HG03066 (cell line): ENCODE measurements at regions not wholly inside any gene's neighbourhood (a gene's known extent, or its start where the extent isn't known, plus 50 kb on each side); places are given as distances from the start of the nearest gene placed in this dataset.

Source experiments
- ATAC-seq: cut with Tn5 transposase; IDR thresholded peaks from one replicate; pipeline ENCODE4 v1.9.1; 2021; ENCODE audit warnings: low read depth; ENCODE audit not compliant: unreplicated experiment

DNA sequence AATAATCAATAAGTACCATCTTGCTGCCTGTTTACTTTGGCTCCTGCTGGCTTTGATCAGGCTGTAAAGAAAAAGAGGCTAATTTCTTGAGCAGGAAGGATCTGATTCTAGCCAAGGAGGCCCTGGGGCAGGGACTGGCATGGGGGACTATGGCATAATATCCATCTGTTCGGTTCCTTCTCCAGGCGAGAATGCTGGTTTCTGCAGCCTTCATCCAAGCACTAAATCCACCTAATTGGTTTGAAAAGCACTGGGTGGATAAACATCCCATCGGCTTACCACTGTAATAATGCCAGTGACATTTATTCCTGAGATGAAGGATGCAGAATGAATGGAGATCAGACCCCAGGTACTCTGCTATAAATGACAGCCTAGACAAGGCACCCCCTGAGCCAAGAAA is 180.0 kb upstream of the ASIC2 start:
- no peak for ATAC-seq

DNA sequence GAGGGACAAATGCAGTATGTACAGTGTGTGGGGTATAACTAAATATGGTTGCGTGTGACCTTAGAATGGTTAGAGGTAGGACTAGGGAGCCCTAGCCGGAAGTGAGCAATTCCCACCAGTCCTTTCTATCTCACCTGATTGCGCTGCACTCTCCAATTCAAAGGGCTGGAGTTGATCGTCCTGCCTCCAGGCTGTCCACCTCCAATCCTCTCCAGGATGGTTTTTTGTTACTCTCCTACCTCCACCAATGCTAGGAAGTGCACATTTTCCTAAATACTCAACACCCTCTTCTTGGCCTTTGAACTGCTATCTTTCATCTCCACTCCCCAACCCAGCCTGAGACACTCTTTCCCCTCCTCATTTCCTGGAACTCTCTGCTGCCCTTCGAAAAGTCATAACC is 181.7 kb upstream of the ASIC2 start:
- no peak for ATAC-seq

DNA sequence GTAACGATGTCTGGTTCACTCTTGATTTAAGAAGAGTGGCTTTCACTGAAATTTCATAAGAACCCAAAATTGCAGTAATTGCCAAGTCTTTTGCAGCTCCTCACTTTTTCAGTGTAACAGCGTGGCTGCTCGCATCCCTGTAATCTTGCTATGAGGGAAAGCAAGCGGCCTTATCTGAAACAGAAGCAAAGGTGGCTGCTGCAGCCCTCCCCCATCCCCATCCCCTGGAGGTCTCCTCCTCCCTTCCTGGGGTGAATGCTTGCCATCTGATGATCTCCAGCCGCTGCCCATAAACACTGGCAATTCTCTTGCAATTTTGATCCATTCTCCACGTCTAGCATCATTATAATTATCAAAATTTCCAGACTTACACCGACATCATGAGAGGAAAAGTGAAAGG is 182.5 kb upstream of the ASIC2 start:
- ATAC-seq, result no peak

DNA sequence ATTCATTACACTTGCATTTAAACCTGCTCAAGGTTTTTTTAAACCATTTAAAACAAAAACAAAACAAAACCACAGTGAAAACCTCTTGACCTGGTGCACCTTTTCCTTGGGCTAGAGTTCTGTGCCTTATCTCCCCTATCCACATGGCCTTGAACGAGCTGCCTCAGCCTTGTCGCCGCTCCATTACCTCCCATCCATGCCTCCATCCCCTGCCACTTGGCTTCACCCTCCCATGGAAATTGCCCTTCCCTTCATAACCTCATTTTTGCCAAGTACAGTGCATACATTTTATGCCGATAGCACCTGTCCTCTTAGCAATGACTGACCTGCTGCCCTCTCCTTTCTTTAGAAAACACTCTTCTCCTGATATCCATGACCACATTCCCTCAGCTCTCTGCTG is 188.6 kb upstream of the ASIC2 start:
- no peak for ATAC-seq

DNA sequence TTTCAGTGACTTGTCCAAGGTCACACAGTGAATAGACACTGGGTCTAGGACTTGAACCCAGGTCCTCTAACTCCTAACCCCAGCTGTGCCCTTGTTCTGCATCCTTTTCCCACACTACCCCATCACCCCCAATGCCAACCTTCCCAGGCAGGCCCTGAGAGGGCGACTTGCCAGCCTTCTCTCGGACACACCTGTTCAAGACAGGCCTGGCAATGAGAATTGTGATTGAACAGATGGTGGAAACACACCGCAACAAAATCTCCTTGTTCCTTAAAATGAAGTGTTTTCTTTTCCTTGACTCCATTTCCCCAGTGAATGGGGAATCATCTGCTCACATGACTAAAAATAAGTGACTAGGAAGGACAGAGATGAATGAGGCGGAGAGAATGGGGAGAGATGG is 189.5 kb upstream of the ASIC2 start:
- no peak for ATAC-seq

DNA sequence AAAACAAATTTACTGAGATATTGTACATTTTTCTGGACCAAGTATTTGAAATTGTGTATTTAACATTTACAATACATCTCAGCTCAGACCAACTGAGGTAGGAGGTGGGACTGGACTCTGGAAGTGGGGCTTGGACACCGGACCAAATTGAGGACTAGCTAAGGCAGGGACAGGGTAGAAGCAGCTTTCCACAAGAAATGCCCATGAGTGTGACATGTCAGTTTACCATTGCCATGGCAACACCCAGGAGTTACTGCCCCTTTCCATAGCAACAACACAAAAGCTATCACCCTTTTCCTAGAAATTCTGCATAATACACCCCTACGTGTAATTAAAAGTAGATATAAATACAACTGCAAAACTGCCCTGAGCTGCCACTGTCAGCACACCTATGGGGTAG is 191.5 kb upstream of the ASIC2 start:
- no peak for ATAC-seq

DNA sequence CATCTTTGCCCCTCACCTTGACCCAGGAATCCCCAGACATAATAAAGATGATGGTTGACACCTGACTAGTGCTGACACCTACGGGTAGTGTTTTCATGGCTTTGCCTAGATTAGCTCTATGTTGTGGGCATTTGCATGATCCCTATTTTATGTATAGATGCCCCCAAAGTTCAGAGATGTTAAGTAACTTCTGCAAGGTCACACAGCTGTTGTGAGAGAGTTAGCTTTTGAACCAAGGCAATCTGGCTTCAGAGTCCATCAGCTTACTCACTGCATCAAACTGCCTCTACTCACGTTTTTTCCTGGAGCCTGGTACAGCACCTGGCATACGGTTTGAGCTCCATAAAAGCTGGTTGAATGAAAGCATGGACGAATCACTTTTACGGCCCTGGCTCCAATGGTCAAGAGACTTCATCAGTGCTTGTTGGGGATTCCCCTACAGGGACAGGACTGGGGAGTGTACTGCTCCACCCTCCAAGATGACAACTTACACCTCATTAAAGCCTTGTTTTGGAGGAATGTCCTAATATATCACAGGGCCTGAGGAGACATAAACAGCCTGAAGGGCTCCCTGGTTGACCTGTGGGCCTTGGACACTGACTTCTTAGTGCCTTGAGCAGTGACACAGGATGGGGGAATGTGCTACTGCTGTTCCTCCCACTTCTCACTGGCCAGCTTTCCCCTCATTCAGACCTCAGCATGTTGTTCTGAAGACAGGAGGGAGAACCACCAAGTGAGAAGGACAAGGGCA is 193.2 kb upstream of the ASIC2 start:
- no peak for ATAC-seq

DNA sequence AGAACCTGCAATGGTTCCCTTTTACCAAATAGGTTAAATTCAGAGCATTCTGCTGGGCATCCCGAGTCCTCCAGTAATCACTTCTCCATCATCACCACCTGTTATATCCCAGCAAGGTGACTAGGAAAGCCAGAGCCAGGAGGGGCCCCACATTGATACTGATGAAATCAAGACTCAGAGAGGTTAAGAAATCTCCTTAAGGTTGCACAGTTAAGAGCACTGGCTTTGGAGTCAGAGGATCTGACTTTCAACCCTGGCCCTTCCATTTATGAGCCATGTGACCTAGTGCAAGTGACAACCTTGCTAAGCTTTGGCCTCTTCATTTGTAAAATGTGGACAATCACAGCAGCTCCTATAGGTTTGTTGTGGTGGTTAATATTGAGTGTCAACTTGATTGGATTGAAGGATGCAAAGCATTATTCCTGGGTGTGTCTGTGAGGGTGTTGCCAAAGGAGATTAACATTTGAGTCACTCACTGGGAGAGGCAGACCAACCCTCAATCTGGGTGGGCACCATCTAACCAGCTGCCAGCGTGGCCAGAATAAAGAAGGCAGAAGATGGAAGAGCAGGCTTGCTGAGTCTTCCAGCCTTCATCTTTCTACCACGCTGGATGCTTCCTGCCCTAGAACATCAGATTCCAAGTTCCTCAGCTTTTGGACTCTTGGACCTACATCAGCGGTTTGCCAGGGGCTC is 194.2 kb upstream of the ASIC2 start:
- no peak for ATAC-seq

DNA sequence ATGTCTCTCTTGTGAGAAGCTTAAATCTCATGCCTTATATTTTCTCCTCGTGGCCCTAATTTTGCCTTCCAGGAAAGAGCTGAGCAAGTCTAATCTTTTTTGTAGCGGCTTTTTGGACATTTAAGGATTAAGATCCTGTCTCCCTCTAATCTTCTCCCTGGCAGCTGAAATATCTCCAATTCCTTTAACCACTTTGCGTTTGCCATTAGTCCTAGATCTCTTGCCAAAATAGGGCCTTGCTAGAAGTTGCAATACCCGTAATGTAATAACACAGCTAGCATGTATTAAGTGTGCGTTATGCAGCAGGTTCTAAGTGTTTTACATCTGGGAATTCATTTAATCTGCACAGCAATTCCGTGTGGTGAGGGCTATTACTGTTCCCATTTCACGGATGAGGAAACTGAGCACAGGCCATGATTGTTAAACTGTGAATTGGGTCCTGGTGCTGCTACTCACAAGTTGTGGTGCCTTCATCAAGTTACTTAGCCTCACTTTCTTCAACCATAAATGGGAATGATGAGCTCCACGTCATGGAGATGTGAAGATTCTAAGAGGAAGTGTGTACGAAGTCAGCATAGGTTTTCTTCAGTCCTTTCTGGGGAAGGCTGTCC is 198.9 kb upstream of the ASIC2 start:
- no peak for ATAC-seq

DNA sequence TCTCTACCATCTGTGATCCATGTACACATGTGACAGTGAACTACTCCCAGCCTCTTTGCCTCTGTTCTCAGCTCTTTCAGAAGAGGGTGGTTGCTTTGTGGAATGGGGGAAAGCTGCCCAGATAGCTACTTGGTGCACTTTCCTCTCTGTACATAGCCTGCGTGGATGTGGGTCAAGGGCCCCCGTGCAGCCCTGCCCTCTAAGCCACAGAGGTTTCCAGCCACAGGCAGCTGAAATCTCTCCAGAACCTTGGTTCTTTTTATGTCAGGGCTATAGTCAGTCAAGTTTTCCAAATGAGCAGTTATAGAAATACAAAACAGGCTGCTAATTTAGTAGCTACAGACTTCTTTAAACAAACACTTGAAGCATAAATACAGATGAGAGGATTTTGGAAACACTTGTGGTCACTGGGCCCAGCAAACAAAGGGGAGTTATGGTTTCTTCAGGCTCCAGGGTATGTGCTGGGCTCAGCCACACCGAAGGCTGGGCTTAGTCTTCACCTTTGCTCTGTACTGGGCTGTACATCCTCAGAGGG is 199.7 kb upstream of the ASIC2 start:
- no peak for ATAC-seq

DNA sequence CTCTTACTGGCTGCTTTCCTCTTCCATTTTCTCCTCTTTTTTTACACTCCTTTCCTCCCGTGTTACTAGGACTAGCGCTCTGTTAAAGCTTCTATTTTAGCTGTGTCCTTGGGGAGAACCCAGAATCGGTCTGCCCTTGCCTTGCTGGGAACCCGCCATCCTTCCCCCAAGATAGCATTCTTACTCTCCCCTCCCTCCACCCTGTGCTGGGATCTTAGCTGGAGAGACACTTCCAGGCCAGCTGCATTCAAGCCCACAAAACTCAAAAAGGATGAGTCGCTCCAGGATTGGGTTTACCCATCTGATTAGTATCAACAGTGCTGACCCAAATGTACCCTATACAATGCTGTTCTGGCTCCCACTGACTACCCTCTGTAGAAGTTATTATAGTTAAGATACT is 200.5 kb upstream of the ASIC2 start:
- ATAC-seq, result no peak

DNA sequence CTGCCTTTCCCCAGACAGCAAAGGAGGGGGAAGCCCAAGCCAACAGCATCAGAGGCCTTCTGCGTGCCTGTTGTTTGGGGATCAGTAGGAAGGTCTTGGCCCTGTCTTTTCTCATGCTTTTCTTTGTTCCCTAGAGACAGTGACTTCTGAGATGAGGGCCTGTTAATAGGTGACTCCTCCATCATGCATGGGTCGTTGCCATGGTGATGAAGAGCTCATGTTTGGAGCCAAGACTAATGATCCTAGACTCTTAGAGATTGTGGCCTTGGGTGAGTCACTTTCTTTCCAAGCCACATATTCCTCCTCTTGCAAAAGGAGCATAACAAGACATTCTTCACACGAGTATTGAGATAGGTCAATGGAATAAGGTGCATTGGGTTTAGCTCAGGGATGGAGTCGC is 201.1 kb upstream of the ASIC2 start:
- no peak for ATAC-seq

DNA sequence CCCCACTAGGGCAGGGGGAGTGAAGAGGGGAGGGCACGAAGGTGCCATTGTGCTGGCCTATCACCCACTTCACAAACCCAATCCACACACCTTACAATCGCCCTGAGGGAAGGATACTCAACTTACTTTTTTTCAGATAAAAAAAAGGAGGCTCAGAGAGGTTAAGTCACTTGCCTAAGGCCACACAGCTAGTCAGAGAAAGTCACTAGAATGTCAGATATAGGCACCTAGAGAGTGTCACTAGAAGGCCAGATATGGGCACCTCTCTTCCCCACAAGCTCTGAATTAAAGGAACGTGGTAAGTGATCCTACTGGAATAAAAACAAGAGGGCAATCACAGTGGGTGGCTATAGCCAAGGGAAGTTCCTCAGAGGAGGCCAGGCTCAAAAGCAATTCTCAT is 204.5 kb upstream of the ASIC2 start:
- no peak for ATAC-seq

DNA sequence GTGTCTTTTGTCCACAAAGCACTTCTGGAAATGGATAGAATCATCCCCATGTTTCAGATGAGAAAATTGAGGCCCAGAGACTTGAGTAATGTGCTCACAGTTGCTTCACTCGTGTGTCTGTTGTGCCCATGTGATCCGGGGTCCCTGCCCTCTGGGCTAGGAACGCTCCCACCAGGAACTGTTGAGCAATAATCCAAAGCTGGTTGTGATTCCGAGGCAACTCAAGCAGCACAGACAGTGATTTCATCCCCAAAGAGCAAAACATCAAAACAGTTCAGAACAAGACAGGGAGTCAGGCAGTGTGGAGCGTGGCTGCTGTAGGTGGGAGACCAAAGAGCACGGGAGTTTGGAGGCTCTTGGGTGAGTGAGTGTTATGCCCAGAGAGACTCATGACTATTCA is 205.0 kb upstream of the ASIC2 start:
- no peak for ATAC-seq

DNA sequence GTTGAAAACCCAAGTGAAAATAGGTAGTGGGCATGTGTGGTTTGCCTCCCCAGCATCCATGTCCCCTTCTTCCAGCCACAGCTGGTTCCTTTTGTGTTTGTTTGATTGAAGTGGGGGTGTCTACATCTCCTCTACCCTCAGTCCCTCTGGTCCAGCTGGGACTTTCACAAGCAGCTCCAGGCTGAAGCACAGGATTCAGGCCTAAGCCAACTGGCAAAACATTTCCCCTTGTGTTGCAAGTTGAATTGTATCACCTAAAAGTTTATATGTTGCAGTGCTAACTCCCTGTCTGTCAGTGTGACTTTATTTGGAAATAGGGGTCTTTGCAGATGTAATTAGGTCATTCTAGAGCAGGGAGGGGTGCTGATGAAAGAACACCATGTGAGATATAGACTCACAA is 205.9 kb upstream of the ASIC2 start:
- ATAC-seq, result no peak

DNA sequence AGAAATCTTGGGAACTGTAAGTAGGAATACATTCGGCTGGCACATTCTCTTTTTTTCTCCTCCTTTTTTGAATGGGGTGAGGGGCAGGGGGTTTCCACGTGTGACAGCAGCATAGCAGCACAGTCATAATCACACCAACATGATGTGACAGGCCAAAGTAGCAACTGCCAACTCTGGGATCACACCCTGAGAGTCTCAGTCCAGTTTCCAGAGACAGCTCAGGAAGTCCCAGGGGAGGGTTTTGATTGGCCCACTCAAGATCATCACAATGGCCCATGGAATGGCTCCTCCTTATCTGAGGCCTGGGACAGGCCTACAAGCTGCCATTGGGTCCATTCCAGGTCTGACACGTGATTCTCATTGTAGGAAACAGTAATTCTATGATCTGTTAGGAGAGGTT is 207.1 kb upstream of the ASIC2 start:
- ATAC-seq, result no peak

DNA sequence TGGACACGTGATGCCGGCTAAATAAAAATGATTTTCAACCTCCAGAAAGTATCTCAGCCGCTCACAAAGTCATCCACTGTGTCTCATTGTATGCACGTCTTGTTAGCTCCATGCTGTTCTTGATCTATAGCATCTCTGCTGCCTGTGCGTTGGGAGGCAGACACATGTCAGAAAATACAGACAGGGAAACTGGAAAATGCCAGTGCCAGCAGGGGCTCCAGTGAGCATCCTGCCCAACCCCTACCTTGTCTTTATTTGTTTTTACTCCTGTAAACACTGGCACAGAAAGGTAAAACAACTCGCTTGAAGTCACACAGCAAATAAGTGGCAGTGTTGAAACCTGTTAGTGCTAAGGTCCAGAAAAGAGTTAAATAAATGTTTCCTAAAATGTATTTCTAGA is 208.1 kb upstream of the ASIC2 start:
- no peak for ATAC-seq

DNA sequence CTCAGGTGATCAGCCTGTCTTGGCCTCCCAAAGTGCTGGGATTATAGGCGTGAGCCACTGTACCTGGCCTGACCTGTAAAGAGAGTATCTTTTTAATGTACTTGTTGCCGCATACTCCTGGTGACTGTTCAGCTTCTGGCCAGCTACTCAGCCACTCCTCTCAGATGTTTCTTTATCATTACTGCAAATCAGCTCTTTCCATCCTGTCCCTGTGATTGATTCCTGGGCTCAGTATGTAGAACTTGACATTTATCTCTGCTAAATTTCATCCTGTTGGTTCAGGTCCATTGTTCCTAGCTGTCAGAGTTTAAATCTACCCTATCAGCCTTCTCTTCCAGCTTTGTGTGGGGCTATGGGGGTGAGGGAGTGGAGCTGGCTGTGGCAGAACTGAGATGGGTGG is 211.5 kb upstream of the ASIC2 start:
- no peak for ATAC-seq

DNA sequence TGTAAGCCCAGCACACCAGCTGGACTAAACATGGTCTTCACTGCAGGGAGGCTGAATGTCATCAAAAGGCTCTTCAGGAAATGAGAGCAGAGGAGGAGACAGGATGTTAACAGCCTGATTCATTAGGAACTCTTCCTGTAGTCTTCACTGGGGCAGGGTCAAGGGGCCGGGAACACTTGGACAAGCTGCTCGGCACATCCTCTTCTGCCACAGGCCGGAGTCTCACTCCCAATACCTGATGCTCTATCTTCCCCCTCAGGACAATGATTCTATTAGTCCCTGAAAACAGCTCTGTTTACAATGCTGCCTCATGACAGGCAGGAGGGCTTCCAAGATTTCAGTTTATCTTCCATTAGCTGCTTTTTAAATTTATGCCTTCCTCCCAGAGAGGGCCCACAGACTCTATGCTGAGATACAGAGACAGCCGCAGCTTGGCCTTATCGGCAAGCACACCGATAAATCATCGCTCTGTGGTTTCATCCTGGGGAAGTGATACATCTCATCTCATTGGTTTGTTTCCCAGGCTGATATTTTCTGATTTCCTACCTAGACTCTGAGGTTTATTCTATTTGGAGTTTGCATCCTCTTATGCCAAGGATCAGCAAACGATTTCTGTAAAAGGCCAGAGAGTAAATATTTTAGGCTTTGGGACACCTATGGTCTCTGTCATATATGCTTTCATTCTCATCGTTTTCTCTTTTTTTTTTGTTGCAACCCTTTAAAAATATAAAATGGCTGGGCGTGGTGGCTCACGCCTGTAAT is 214.0 kb upstream of the ASIC2 start:
- no peak for ATAC-seq

DNA sequence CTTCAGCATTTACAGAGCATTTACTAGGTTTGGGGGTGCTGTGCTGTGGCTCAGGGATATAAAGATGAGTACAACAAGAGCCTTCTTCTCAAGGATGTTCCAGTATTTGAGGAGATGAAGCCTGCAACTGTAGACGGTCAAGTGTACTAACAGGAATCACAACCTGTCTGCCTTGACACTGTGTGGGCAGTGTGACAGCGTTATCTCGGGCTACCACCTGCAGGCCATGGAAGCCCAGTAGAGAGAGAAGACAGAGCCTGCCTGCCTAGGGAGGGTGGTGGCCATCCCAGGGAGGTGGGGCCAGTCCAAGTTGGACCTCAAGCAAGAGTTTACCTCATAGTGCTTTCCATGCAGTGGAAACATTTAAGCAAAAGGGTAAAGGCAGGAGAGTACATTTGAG is 215.1 kb upstream of the ASIC2 start:
- no peak for ATAC-seq

DNA sequence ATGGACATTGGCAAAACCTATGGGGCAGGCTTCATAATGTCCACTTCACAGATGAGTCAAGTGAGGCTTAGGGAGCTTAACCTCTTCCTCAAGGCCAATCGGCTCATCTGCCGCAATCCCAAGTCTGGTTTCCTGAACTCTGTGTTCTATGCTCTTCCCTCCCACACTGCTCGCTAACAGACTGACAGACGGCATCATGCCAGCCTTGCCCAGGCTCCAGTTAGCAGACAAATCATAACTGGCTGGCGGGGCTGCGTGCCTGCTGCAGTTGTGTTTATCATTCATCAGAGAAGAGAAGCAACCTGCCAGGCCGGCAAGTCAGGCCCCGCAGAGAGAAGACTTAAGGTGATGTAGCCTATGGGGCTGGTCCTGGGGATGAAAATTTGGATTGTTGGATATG is 216.2 kb upstream of the ASIC2 start:
- ATAC-seq, result no peak
